ENCODE measurements at regions not wholly inside any gene's neighbourhood (a gene's known extent, or its start where the extent isn't known, plus 50 kb on each side); places are given as distances from the start of the nearest gene placed in this dataset.

DNA sequence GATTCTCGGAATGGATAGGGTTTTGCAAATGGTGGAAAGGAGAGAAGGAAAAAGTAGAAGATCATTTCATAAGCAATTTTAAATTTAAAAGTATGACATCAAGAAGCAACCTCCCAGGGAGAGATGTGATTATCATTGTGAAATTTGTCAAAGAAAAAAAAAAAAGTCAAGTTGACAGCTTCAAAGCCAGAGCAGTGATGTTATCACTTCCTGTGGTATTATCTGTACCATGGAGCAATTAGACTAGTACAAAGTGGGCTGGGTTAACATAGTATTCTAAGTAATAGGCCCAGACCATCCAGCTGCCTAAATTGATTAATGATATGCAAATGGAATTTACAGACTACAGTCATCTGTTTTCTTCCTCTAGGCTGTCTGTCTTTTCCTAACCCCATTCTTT lies 84.0 kb upstream of the NPY start:
- TF ChIP-seq, protein P1, sequence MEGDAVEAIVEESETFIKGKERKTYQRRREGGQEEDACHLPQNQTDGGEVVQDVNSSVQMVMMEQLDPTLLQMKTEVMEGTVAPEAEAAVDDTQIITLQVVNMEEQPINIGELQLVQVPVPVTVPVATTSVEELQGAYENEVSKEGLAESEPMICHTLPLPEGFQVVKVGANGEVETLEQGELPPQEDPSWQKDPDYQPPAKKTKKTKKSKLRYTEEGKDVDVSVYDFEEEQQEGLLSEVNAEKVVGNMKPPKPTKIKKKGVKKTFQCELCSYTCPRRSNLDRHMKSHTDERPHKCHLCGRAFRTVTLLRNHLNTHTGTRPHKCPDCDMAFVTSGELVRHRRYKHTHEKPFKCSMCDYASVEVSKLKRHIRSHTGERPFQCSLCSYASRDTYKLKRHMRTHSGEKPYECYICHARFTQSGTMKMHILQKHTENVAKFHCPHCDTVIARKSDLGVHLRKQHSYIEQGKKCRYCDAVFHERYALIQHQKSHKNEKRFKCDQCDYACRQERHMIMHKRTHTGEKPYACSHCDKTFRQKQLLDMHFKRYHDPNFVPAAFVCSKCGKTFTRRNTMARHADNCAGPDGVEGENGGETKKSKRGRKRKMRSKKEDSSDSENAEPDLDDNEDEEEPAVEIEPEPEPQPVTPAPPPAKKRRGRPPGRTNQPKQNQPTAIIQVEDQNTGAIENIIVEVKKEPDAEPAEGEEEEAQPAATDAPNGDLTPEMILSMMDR (IDR thresholded peaks at IDR 0.05; ENCODE audit: low read depth, low read length), result no peak
- TF ChIP-seq EZH2phosphoT487 (IDR thresholded peaks at IDR 0.05; ENCODE audit: low read depth), result no peak
